RWPE1 (cell line): ENCODE measurements at regions not wholly inside any gene's neighbourhood (a gene's known extent, or its start where the extent isn't known, plus 50 kb on each side); places are given as distances from the start of the nearest gene placed in this dataset.

Experiments
- CTCF ChIA-PET: fragments of 350-600 bp; sonication (Branson Sonifier 250); formaldehyde crosslinking; extraction: SDS; loops from one replicate; lab custom pipeline; 2021; lab: Yijun Ruan, JAX
- POLR2A ChIA-PET: fragments of 400-600 bp; formaldehyde crosslinking; extraction: SDS; loops from one replicate; lab custom pipeline; 2020; ENCODE audit warnings: antibody characterized with exemption; ENCODE audit not compliant: low non-redundant PET; lab: Yijun Ruan, JAX
- DNase-seq: peaks from one replicate; pipeline ENCODE4 v3.0.0; 2012; ENCODE audit warnings: low spot score
- H3K27ac ChIP-seq: fragments of 450-650 bp; 2 replicates; pipeline ENCODE4 v1.5.1; 2017
- TF ChIP-seq, protein P1 (sequence below): fragments of 450-650 bp; conservative IDR thresholded peaks from 2 replicates; pipeline ENCODE4 v1.5.1; 2017; ENCODE audit warnings: low read depth, mild to moderate bottlenecking

DNA sequence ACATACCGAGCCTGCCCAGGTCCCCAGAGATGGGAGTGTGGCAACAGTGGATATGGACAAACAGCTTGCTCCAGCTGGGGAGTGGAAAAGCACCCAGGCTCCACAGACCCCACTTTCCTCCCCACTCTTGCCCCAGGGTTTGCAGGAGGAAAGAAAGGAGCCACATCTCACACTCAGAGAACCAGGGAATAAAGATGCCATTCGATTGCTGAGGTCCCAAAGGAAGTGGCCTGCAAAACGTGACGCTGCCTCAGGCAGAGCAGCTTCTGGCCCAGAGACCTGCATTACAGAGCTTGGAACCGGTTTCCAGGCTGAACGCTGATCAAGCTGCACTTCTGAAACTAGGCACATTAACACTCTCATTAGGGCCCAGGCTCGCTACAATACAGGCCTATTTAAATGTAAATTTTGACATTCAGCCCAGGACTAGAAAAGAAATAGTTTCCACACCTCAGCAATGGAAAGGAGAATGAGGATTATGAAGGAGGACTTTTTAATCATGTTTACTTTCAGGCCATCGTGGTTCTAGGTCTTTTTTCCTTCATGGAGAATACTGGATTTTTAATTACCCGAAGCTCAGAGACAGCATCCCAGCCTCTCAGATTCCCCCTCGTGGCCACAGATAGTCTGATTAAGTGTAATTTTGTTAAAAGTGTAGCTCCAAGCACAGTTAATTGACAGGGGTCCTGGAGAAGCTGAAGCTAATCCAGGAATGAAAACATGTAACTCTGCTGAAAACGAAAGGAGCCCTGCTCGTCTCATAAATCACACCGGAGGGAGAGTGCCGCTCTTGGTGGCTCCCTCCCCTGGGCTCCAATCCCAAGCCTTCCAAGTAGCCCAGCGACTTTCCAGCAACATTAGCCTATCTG is 221.3 kb upstream of the RAB6C start:
- TF ChIP-seq, protein P1, sequence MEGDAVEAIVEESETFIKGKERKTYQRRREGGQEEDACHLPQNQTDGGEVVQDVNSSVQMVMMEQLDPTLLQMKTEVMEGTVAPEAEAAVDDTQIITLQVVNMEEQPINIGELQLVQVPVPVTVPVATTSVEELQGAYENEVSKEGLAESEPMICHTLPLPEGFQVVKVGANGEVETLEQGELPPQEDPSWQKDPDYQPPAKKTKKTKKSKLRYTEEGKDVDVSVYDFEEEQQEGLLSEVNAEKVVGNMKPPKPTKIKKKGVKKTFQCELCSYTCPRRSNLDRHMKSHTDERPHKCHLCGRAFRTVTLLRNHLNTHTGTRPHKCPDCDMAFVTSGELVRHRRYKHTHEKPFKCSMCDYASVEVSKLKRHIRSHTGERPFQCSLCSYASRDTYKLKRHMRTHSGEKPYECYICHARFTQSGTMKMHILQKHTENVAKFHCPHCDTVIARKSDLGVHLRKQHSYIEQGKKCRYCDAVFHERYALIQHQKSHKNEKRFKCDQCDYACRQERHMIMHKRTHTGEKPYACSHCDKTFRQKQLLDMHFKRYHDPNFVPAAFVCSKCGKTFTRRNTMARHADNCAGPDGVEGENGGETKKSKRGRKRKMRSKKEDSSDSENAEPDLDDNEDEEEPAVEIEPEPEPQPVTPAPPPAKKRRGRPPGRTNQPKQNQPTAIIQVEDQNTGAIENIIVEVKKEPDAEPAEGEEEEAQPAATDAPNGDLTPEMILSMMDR: no peak
- ChIA-PET POLR2A (no interaction called here), CTCF (interaction anchor here (0.6 kb wide), 1 partner anchor 1128 kb away, joined by 3 read pairs; no protein-coding TSS in a partner anchor)
- no peak for DNase-seq
- no peak overlapping the region for H3K27ac ChIP-seq

DNA sequence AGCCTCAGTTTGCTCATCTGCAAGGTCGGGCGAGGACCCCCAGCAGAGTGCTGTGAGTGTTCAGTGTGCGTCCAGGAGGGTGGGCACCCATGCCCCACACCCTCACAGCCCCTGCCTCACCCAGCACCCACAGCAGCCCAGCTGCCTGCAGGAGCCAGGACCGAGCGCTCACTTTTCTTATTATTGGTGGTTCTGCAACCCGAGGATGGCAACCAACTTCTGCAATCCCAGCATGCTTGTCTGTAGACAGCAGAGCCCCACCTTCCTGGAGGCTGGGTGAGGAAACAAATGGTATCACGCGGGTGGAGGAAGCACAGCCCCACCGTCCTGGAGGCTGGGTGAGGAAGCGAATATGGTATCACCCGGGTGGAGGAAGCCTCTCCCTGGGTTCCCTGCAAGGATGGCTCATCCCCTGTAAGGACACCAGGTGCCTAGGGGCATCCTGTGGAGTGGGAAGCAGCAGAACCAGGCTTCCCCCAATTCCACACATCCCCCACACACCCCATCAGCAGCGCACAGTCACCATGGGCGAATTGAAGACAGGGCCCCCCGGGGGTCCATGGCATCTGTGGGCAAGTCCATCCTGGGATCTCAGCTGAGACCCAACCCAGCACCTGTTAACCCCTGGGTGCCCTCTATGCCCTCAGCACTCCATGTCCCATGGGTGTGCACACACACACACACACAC is 220.5 kb upstream of the RAB6C start:
- ChIA-PET POLR2A (no interaction called here), CTCF (interaction anchor here (0.6 kb wide), 1 partner anchor 1129 kb away, joined by 3 read pairs; no protein-coding TSS in a partner anchor)
- no peak for DNase-seq
- TF ChIP-seq, protein P1: no peak
- H3K27ac ChIP-seq: no peak overlapping the region

DNA sequence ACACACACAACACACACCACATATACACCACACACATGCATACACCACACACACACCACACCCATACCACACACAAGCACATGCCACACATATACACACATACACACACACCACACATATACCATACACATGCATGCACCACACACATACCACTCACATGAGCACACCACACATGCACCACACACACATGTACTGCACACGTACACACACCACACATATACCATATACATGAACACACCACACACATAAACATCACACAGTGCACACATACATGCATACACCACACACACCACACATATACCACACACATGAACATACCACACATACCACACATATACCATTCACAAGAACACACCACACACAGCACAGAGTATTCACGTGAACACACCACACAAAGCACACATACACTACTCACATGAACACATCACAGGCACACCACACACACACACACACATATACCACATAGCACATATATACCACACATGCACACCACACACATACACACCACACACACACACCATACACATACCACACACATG is 219.9 kb upstream of the RAB6C start:
- ChIA-PET CTCF (no interaction called here), POLR2A (no interaction called here)
- no peak for DNase-seq
- H3K27ac ChIP-seq: no peak overlapping the region
- TF ChIP-seq, protein P1: no peak

DNA sequence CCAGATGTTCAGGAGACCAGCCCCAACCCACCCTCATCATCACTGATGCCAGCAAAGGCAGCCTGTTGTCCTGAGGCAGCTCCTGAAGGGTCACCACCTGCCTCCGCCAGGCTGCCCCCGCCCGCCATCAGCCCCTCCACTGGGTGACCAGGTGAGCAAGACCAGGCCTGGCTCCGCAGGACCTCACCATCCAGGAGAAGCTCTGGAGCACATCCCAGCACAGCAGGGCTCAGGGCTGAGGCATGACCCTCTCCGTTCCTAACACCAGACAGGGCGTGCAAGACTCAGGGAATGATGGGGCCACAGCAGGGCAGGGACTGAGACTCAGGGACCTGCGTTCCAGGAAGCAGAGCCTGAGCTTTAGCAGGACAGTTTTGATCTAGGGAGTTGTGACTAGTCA is 218.8 kb upstream of the RAB6C start:
- DNase-seq: no peak
- TF ChIP-seq, protein P1: no peak
- no peak overlapping the region for H3K27ac ChIP-seq
- CTCF ChIA-PET: no interaction called here
- POLR2A ChIA-PET: no interaction called here

DNA sequence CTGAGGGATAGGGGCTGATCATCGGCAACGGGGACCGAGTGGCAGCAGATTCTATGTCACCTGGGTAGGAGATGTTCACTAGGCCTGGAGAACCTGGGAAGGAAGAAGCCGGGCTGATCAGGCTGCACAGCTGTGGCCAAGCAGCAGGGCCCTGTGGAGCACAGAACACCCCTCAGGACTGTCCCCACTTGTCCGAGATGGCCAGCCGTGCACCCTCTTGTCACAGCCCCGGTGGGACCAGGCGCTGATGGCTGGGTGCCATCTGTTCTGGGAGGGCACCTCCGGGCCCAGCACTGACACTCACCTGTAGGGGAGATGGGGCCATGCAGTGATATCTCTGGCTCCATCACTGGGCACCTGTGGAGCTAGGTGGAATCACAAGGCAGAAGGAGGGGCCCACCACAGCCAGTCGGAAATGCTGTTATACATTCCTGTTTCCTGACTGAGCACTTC is 217.9 kb upstream of the RAB6C start:
- DNase-seq: no peak
- TF ChIP-seq, protein P1: no peak
- ChIA-PET CTCF (interaction anchor here (0.7 kb wide), 1 partner anchor 13 kb away, joined by 3 read pairs; no protein-coding TSS in a partner anchor), POLR2A (no interaction called here)
- H3K27ac ChIP-seq: no peak overlapping the region

DNA sequence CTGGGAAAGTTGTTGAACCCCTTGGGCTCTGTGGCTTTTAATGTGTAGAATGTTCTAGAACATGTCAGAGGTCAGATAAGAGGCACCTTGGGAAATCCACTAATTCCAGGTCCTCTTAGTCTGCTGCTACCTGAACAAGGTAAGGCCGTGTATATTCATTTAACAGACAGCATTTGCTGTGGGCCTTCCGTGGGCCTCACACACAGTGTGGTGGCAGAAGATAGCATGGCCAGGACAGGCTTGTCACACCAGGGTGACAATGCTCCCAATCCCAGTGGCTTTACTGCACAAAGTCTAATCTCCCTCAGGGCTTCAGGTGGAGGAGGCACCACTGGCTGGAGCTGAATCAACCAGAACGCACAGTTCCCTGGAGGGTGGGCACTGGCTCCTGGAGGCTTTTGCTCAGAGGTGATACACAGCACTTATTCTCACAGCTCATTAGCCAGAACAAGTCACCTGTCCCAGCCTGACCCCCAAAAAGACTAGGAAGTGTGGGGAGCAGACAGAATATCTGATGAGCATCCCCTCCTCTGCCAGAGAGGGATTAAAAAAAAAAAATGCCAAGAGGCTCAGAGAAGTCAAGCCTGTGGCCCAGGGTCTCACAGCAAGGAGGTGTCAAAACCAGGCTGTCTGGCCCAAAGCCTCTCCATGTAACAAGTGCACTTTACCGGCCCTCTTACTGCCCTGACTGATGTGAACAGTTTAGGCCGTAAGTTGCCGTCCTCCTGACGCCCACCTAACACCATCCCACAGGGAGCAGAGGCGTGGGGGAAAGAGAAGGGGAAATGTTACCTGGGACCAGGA is 216.9 kb upstream of the RAB6C start:
- no peak overlapping the region for H3K27ac ChIP-seq
- POLR2A ChIA-PET: no interaction called here
- DNase-seq: no peak
- TF ChIP-seq, protein P1: no peak
- CTCF ChIA-PET: no interaction called here
